HepG2 (cell line): ENCODE measurements at regions not wholly inside any gene's neighbourhood (a gene's known extent, or its start where the extent isn't known, plus 50 kb on each side); places are given as distances from the start of the nearest gene placed in this dataset.

ENCODE experiments used
- CTCF ChIP-seq: sonication (generic); formaldehyde crosslinking; IDR thresholded peaks from 2 replicates; pipeline ENCODE4 v1.5.0; 2020; ENCODE audit warnings: mild to moderate bottlenecking, missing genetic modification reagents, moderate library complexity
- EZH2 ChIP-seq: conservative IDR thresholded peaks from 2 replicates; pipeline ENCODE4 v1.6.1; 2012; ENCODE audit warnings: mild to moderate bottlenecking, low read depth, low read length, moderate library complexity
- FOXM1 ChIP-seq: sonication (generic); formaldehyde crosslinking; IDR thresholded peaks from 2 replicates; pipeline ENCODE4 v1.5.0; 2020; ENCODE audit warnings: missing genetic modification reagents
- KLF15 ChIP-seq: sonication (generic); formaldehyde crosslinking; IDR thresholded peaks from 2 replicates; pipeline ENCODE4 v1.8.1; 2023; ENCODE audit warnings: borderline replicate concordance, mild to moderate bottlenecking, inconsistent platforms, missing genetic modification reagents, mixed read lengths
- MTA3 ChIP-seq: sonication (generic); formaldehyde crosslinking; IDR thresholded peaks from 2 replicates; pipeline ENCODE4 v1.4.0; 2020; ENCODE audit warnings: missing genetic modification reagents
- POLR2A ChIP-seq, 2 experiments: IDR thresholded peaks; 2 replicates each; pipeline ENCODE4 v1.6.1; 2011; ENCODE audit warnings: low read depth in 2 of 2, low read length in 2 of 2, mild to moderate bottlenecking in 1 of 2, moderate library complexity in 1 of 2; ENCODE audit not compliant: insufficient read depth in 1 of 2
- RBFOX2 ChIP-seq: fragments of 200-400 bp; formaldehyde crosslinking; IDR thresholded peaks from 2 replicates; pipeline ENCODE4 v1.6.1; 2017; ENCODE audit warnings: low read depth, mild to moderate bottlenecking, low read length
- SMAD3 ChIP-seq: sonication (generic); formaldehyde crosslinking; IDR thresholded peaks from 2 replicates; pipeline ENCODE4 v1.4.0; 2020; ENCODE audit warnings: missing genetic modification reagents
- ZNF232 ChIP-seq: sonication (generic); formaldehyde crosslinking; IDR thresholded peaks from 2 replicates; pipeline ENCODE4 v1.4.0; 2020; ENCODE audit warnings: missing genetic modification reagents, borderline replicate concordance
- ZNF883 ChIP-seq: sonication (generic); formaldehyde crosslinking; IDR thresholded peaks from 2 replicates; pipeline ENCODE4 v1.5.1; 2020; ENCODE audit warnings: mild to moderate bottlenecking, missing genetic modification reagents; ENCODE audit errors: not compliant biosample characterization

GRCh38 chr6:28634761-28635546 is 109.3 kb downstream of the GPX5 start:
- TF ChIP-seq SMAD3 (no peak), CTCF (CRISPR knock-in tag) (peak; percentile 18; the same call in 1 of the 2 replicates), KLF15 (CRISPR knock-in tag) (no peak), MTA3 (CRISPR knock-in tag) (no peak), FOXM1 (CRISPR knock-in tag) (no peak), POLR2A (IDR thresholded peaks at IDR 0.05; ENCODE audit: insufficient read depth in 1 of 2, low read depth in 2 of 2, low read length in 2 of 2) (no peak), ZNF883 (CRISPR knock-in tag) (no peak), EZH2 (no peak; the same call in 1 of the 2 replicates), ZNF232 (CRISPR knock-in tag) (0 out of 2 replicates have a peak, but pooled peaks have one; percentile 57), RBFOX2 (no peak)
